ENCODE measurements at regions not wholly inside any gene's neighbourhood (a gene's known extent, or its start where the extent isn't known, plus 50 kb on each side); places are given as distances from the start of the nearest gene placed in this dataset.

GRCh38 chr5:160493806-160494338, 72.2 kb downstream of the PTTG1 start:
- TF ChIP-seq, protein P1, sequence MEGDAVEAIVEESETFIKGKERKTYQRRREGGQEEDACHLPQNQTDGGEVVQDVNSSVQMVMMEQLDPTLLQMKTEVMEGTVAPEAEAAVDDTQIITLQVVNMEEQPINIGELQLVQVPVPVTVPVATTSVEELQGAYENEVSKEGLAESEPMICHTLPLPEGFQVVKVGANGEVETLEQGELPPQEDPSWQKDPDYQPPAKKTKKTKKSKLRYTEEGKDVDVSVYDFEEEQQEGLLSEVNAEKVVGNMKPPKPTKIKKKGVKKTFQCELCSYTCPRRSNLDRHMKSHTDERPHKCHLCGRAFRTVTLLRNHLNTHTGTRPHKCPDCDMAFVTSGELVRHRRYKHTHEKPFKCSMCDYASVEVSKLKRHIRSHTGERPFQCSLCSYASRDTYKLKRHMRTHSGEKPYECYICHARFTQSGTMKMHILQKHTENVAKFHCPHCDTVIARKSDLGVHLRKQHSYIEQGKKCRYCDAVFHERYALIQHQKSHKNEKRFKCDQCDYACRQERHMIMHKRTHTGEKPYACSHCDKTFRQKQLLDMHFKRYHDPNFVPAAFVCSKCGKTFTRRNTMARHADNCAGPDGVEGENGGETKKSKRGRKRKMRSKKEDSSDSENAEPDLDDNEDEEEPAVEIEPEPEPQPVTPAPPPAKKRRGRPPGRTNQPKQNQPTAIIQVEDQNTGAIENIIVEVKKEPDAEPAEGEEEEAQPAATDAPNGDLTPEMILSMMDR (IDR thresholded peaks at IDR 0.05): no peak
- TF ChIP-seq POLR2A (IDR thresholded peaks at IDR 0.05): no peak

Data from ovary (tissue), 3 donors.